HG03354 (cell line): ENCODE measurements at regions not wholly inside any gene's neighbourhood (a gene's known extent, or its start where the extent isn't known, plus 50 kb on each side); places are given as distances from the start of the nearest gene placed in this dataset.

Experiments used
- ATAC-seq: cut with Tn5 transposase; IDR thresholded peaks from one replicate; pipeline ENCODE4 v1.9.1; 2021; ENCODE audit warnings: mild to moderate bottlenecking; ENCODE audit not compliant: unreplicated experiment, poor library complexity, severe bottlenecking

- no peak for ATAC-seq
Observed at GRCh38 chr7:116310141-116310540, 99.8 kb downstream of the TES start.

DNA sequence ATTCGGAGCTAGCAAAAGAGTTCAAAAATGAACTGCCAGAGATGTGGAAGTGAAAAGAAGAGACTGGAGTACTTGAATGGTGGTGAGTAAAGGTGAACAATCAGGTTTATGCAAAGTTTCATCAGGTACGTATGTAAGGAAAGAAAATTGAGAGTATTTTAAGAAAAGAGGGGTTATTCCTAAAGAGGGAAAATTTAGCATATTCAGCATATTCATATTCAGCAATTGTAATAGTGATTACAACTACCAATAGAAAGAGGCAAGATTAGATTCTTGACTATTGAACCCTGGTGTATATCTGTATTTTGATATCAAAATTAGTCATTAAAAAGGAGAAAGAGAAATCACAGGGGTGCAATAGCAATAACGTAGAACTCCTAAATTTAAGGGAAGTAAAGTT, 100.9 kb downstream of the TES start:
- no peak for ATAC-seq

DNA sequence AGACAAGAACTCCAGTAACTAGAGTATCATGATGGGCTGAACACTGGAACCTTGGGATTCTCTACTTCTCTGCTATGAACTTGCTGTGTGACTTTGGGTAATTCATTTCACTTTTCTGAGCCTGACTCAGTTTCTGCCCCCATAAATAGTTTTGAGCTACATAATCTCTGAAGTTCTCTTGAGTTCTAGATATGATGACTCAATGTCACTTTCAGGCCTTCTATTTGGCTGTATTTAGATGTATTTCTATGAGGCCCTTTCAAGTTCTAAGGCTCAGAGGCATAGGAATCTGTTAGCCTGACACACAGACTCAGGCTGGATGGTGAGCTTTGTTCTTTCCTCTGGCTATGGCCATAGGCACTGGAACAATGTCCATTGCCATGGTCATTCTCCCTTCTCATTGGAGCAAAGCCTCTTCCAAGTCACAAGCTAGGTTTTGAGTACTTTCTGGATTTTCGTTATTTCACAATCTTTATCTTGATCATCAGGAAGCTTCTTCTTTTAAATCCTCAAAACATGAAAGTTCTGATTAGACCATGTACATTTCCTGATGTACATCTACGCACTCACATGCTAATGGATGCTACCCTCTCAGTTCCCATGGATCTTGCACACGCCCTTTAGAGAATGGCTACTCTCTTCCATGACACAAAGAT, 101.6 kb downstream of the TES start:
- no peak for ATAC-seq

GRCh38 chr7:116315293-116315692, 105.0 kb downstream of the TES start:
- ATAC-seq: no peak

DNA sequence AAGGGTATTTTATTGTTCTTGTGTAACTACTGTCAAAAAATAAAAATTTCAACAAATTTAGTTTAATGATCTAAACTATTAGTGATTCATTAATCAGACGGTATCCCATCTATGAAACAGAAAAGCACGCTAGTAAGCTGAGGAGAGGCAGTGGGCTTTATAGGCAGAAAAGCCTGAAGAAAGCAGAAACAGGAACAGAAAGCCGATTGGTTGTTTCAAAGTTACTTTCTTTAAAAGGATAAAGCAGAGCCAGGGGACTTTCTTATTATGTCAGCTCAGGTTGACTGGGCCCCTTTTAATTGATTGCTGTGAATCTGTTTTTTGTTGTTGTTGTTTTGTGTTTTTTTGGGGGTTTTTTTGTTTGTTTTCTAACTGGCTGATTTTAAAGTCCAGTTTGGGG, 105.5 kb downstream of the TES start:
- ATAC-seq: peak; percentile 44

DNA sequence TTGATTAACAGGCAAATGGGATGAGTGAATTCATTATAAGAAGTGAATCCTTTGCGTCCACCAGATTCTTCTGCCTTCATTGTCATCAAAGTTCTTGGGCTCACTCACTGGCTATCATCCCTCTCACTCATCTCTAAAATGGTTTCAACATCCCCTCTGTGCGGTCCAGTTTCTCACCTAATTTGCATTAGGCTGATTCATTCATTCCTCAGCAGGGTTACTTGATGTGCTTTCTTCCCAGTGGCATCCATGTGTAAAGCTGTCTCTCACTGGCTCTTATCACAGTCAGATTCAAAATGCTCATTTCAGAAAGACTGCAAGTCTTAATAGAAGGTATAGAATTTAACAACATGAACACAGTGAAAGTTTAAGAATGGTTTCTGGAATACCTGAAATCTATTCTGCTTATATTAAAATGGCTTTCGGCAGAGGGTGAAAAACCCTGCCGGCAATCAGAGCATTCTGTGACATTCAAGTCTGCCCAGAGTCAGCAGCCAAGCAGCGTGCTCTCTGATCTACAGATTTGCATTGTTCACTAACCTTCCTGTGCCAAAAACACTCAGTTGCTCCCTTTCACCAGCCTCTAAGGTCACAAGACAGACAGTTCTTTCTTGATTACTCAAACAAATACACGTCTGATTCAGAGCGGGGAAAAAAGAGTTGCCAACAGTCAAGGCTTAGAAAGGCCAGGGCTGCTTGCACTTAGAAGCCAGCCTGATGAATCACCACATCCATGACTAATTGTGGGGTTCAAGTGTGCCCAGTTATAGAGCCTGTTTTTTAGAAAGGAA, 106.7 kb downstream of the TES start:
- peak; percentile 94 for ATAC-seq

DNA sequence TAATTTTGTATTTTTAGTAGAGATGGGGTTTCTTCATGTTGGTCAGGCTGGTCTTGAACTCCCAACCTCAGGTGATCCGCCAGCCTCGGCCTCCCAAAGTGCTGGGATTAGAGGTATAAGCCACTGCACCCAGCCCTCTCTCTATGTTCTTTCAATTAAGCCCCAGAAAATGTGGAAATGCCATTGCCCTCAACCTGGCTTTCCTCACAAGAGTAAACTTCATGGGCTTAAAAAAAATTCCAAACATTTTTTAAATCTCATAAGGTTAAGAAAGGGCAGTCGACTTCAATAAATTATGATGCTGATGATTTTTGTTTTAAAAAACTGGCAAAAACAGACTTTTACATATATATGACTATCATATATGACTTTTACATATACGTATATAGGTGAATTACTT, 107.6 kb downstream of the TES start:
- no peak for ATAC-seq

GRCh38 chr7:116322541-116322940, 112.2 kb downstream of the TES start:
- ATAC-seq: no peak

DNA sequence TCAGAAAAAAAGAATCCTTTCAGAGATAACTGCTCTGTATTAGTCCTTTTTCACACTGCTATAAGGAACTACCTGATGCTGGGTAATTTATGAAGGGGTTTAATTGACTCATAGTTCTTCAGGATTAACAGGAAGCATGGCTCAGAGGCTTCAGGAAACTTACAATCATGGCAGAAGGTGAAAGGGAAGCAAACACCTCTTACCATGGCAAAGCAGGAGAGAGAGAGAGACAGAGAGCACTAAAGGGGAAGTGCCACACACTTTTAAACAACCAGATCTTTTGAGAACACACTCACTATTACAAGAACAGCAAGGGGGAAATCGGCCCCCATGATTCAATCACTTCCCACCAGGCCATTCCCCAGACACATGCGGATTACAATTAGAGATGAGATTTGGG, 114.2 kb downstream of the TES start:
- ATAC-seq: no peak

DNA sequence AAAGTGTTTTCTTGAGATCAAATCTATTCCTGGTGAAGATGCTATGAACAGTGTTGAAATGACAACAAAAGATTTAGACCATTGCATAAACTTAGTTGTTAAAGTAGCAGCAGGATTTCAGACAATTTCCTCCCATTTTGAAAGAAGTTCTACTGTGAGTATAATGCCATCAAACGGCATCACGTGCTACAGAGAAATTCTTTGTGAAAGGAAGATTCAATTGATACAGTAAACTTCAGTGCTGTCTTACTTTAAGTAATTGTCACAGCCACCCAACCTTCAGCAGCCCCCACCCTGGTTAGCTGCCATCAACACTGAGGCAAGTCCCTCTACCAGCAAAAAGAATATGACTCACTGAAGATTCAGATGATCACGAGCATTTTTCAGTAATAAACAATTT, 115.2 kb downstream of the TES start:
- no peak for ATAC-seq

DNA sequence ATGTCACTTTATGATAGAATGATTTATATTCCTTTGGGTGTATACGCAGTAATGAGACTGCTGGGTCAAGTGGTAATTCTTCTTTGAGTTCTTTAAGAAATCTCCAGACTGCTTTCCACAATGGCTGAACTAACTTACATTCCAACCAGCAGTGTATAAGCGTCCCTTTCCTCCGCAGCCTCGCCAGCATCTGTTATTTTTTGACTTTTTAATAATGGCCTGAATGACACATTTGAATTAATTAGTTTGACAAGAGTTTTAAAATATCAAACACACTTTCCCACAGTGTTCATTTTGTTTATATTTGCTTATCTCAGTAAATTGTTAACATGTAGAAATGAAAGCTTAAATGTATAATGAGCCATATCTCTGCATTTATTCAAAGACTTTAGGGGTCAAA, 116.8 kb downstream of the TES start:
- ATAC-seq: no peak

- no peak for ATAC-seq
Observed at GRCh38 chr7:116327752-116328151, 117.4 kb downstream of the TES start.

GRCh38 chr7:116328161-116328560, 117.8 kb downstream of the TES start:
- ATAC-seq: no peak

GRCh38 chr7:116329686-116330503, 119.6 kb downstream of the TES start:
- ATAC-seq: no peak

DNA sequence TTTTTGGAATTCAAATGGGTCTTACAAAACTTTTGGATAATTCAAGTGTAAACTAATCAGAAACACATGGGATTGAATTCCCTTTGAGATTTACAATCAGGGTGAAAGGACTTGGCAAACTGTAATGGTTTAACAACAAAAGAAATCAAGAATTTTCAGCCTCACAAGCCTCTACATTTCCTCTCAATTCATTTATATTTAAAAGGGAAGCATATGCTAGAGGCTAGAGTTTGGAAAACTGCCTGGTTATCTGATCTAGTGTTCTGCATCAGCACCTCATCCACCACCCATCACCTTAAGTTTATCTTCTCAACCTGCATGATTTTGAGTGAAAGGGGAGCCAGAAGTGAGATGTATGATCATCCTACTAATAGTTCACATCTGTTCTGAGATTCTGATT, 120.7 kb downstream of the TES start:
- no peak for ATAC-seq

DNA sequence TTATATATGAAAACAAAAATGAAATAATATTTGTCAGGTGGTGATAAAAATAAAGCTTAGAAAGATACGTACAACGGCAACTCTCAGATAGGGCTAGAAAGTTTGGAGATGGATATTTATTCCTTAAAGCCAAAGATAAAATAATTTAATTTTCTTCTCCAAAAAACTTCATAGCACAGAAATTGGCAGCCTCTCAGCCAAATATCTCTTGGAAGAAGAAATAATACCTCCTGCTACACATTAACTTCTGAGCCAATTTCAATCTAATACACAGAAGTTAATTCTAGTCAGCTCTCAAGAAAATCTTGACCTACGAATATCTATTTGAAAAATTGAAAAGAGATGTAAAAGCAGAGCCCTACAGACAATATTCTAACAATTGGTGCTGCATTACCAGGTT, 122.4 kb downstream of the TES start:
- ATAC-seq: no peak

DNA sequence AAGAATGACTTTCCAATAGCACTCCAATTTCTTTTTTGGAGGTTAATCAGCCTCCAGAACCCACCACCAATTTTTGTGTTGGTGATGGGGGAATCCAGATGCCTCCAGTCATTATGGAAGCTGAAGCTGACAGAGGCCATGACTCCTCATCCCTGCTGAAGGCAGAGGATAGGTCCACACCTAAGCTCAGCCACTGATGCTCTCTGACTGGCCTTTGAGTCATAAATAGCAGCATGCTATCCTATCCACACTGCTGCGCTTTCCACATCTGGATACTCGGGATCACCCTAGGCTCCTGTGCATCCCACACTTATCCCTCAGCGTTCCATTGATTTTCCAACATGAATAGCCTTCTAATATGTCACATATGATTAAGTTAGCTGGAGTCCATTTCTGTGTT, 124.2 kb downstream of the TES start:
- ATAC-seq: no peak

- no peak for ATAC-seq
Observed at GRCh38 chr7:116337018-116337417, 126.7 kb downstream of the TES start.

- ATAC-seq: no peak
Observed at GRCh38 chr7:116337800-116338199, 127.5 kb downstream of the TES start.

- no peak for ATAC-seq
Observed at GRCh38 chr7:116339564-116339963, 129.2 kb downstream of the TES start.
